Gastrocnemius medialis (tissue), 4 donors: ENCODE measurements at regions not wholly inside any gene's neighbourhood (a gene's known extent, or its start where the extent isn't known, plus 50 kb on each side); places are given as distances from the start of the nearest gene placed in this dataset.

Experiments
- POLR2A ChIP-seq, 2 donors: fragments of 450-650 bp; IDR thresholded peaks; one replicate each; pipeline ENCODE4 v1.6.1; 2017; ENCODE audit warnings: antibody characterized with exemption in 2 of 2, mild to moderate bottlenecking in 2 of 2, moderate library complexity in 2 of 2
- TF ChIP-seq, protein P1 (sequence below), 5 experiments: fragments of 450-650 bp in 3 of 5; fragments of 200-600 bp in 2 of 5; sonication (generic) in 2 of 5; IDR thresholded peaks in 4 of 5; conservative IDR thresholded peaks in 1 of 5; 1 replicate in 4 of 5; 2 replicates in 1 of 5; pipeline ENCODE4 v1.5.1; 2016 to 2019; ENCODE audit warnings: antibody characterized with exemption in 5 of 5, mild to moderate bottlenecking in 3 of 5, moderate library complexity in 3 of 5

DNA sequence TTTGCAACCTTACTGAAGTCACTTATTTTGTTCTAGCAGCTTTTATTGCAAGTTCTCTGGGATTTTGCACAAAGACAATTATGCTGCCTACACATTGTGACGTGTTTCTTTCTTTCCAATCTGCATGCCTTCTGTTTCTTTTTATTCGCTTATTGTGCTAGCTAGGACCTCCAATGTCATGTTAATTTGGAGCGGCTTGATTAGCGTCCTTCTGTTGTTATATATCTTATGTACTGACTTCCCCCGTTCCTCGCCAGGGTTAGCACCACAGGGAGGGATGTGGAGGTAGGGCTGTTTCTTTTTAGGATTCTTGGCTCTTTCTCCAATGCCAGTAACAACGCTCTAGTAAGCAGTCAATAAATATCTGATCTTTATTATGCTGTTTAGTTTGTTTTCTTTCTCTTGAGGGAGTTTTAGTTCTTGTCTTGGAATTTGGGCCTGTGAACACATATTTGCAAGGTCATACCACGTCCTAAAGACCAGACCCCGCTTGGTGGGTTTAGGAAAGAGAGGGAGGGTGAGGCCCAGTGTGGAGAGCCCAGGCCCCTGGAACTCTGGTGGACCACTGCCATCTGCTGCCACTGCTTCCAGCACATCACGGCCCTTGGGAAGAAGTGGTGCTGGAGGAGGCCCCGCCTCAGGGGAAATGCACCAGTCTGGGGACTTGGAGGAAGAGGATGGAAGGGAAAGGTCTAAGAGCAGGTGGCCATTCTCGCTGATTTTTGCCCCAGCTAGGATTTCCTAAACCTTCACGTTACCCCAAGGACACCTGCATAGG is 129.1 kb downstream of the TRIML1 start:
- TF ChIP-seq, protein P1, sequence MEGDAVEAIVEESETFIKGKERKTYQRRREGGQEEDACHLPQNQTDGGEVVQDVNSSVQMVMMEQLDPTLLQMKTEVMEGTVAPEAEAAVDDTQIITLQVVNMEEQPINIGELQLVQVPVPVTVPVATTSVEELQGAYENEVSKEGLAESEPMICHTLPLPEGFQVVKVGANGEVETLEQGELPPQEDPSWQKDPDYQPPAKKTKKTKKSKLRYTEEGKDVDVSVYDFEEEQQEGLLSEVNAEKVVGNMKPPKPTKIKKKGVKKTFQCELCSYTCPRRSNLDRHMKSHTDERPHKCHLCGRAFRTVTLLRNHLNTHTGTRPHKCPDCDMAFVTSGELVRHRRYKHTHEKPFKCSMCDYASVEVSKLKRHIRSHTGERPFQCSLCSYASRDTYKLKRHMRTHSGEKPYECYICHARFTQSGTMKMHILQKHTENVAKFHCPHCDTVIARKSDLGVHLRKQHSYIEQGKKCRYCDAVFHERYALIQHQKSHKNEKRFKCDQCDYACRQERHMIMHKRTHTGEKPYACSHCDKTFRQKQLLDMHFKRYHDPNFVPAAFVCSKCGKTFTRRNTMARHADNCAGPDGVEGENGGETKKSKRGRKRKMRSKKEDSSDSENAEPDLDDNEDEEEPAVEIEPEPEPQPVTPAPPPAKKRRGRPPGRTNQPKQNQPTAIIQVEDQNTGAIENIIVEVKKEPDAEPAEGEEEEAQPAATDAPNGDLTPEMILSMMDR (IDR thresholded peaks at IDR 0.05 in 4 of 5, conservative IDR thresholded peaks at IDR 0.05 in 1 of 5): no peak
- TF ChIP-seq POLR2A (IDR thresholded peaks at IDR 0.05): no peak
